OCI-LY7 (cell line): ENCODE measurements at regions not wholly inside any gene's neighbourhood (a gene's known extent, or its start where the extent isn't known, plus 50 kb on each side); places are given as distances from the start of the nearest gene placed in this dataset.

ENCODE experiments used
- CTCF ChIP-seq: fragments of 200-600 bp; sonication (generic); conservative IDR thresholded peaks from 2 replicates; pipeline ENCODE4 v1.5.1; 2014; ENCODE audit warnings: mild to moderate bottlenecking, antibody characterized with exemption, low read length, moderate library complexity, mixed read lengths
- EZH2phosphoT487 ChIP-seq: fragments of 200-600 bp; sonication (generic); IDR thresholded peaks from 2 replicates; pipeline ENCODE4 v1.6.1; 2018; ENCODE audit warnings: low read depth, borderline replicate concordance, mild to moderate bottlenecking, mixed run types, antibody characterized with exemption, low read length, moderate library complexity, mixed read lengths

- TF ChIP-seq CTCF (no peak), EZH2phosphoT487 (no peak)
Measured at GRCh38 chr12:58557171-58557570, 363.1 kb downstream of the LRIG3 start.
